ENCODE measurements at regions not wholly inside any gene's neighbourhood (a gene's known extent, or its start where the extent isn't known, plus 50 kb on each side); places are given as distances from the start of the nearest gene placed in this dataset.
"Not testable (repeated sequence)": the region's sequence is repeated elsewhere in the genome, so short reads cannot be mapped to it uniquely, and the experiment has no call there.

GRCh38 chr2:16999347-17000183 is 333.9 kb upstream of the CYRIA start:
- ATAC-seq = no peak
- H3K4me1 Mint-ChIP-seq = no peaks in the 10 kb centered on the region
- no peaks in the 10 kb centered on the region for H3K36me3 ChIP-seq (ENCODE audit: control insufficient read depth in 2 of 3, insufficient read depth in 3 of 3, low read length in 3 of 3)

GRCh38 chr2:16978301-16978700 is 312.7 kb upstream of the CYRIA start:
- Mint-ChIP-seq H3K27ac (no peak overlapping the region), H3K36me3 (no peaks in the 10 kb centered on the region), H3K9me3 (peaks cover 0 to 10% (median 0%) of the 10 kb centered on the region in 11 donors), H3K27me3 (no peaks in the 10 kb centered on the region), H3K4me1 (no peaks in the 10 kb centered on the region), H3K4me3 (no peak overlapping the region)
- ChIA-PET POLR2A (no interaction called here), CTCF (no interaction called here)
- DNase-seq (no peak), ATAC-seq (no peak)
- Histone ChIP-seq H3K4me1 (ENCODE audit: control insufficient read depth in 2 of 2, insufficient read depth in 2 of 2, low read length in 2 of 2) (no peaks in the 10 kb centered on the region), H3K9me3 (ENCODE audit: control insufficient read depth in 2 of 3, low read length in 3 of 3) (no peaks in the 10 kb centered on the region), H3K27me3 (ENCODE audit: control insufficient read depth in 2 of 2, insufficient read depth in 2 of 2, low read length in 2 of 2) (no peaks in the 10 kb centered on the region), H3K4me3 (ENCODE audit: low read length) (no peak overlapping the region), H3K27ac (ENCODE audit: low read depth, low read length) (no peak overlapping the region), H3K36me3 (ENCODE audit: control insufficient read depth in 2 of 3, insufficient read depth in 3 of 3, low read length in 3 of 3) (no peaks in the 10 kb centered on the region)
- intact Hi-C loops (cut with micrococcal nuclease) = no loop called here

More at GRCh38 chr2:16999347-17000183, 333.9 kb upstream of the CYRIA start:
- Mint-ChIP-seq H3K9me3 (peaks cover 0 to 34% (median 10%) of the 10 kb centered on the region in 11 donors), H3K27ac (no peak overlapping the region), H3K36me3 (no peaks in the 10 kb centered on the region), H3K4me3 (no peak overlapping the region), H3K27me3 (no peaks in the 10 kb centered on the region)
- Histone ChIP-seq H3K27ac (ENCODE audit: low read depth, low read length) (no peak overlapping the region), H3K4me3 (ENCODE audit: low read length) (no peak overlapping the region), H3K27me3 (ENCODE audit: control insufficient read depth in 2 of 2, insufficient read depth in 2 of 2, low read length in 2 of 2) (no peaks in the 10 kb centered on the region), H3K9me3 (ENCODE audit: control insufficient read depth in 2 of 3, low read length in 3 of 3) (no peaks in the 10 kb centered on the region), H3K4me1 (ENCODE audit: control insufficient read depth in 2 of 2, insufficient read depth in 2 of 2, low read length in 2 of 2) (no peaks in the 10 kb centered on the region)
- ChIA-PET CTCF (no interaction called here), POLR2A (no interaction called here)
- DNase-seq = no peak
- intact Hi-C loops (cut with micrococcal nuclease) = no loop called here

- Histone ChIP-seq H3K27ac (ENCODE audit: low read depth, low read length) (no peak overlapping the region), H3K27me3 (ENCODE audit: control insufficient read depth in 2 of 2, insufficient read depth in 2 of 2, low read length in 2 of 2) (no peaks in the 10 kb centered on the region), H3K4me1 (ENCODE audit: control insufficient read depth in 2 of 2, insufficient read depth in 2 of 2, low read length in 2 of 2) (no peaks in the 10 kb centered on the region), H3K36me3 (ENCODE audit: control insufficient read depth in 2 of 3, insufficient read depth in 3 of 3, low read length in 3 of 3) (no peaks in the 10 kb centered on the region), H3K4me3 (ENCODE audit: low read length) (no peak overlapping the region), H3K9me3 (ENCODE audit: control insufficient read depth in 2 of 3, low read length in 3 of 3) (no peaks in the 10 kb centered on the region)
- DNase-seq (no peak), ATAC-seq (no peak)
- Mint-ChIP-seq H3K4me3 (no peak overlapping the region), H3K4me1 (no peaks in the 10 kb centered on the region), H3K9me3 (peaks cover 0 to 16% (median 4%) of the 10 kb centered on the region in 11 donors), H3K36me3 (no peaks in the 10 kb centered on the region), H3K27ac (no peak overlapping the region), H3K27me3 (no peaks in the 10 kb centered on the region)
- intact Hi-C loops (cut with micrococcal nuclease) = no loop called here
- ChIA-PET CTCF (no interaction called here), POLR2A (no interaction called here)
These were observed 309.1 kb upstream of the CYRIA start for GRCh38 chr2:16974688-16975087.

DNA sequence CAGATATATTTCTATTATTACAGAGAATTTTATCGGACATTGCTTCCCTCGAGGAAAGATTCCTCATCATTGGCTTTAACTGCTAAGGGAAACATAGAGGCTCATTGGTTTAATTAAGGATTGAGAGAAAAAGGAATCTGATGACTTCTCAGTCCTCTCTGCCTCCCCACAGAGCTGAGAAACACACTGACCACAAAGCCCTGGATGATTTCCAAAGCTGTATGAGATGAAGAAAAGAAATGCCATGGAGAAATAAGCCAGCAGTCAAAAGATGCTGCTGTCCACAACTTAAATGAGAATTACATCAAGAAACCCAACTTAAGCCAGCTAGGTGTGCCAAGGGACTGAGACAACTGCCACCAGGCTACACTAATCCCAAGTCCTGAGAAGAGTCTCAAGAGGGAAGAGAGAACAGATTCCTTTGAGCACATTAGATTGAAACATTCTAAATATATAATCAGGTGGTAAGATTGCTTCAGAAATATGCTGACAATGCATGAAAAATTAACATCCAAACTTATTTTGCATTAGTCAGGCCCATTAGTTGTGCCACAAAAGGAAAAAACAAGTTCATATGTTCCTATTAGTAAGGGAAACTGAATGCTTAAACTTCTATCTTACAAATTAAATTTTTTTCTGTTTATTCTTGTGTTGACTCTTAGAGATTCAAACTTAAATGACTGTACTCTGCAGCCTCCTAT is 308.1 kb upstream of the CYRIA start:
- Mint-ChIP-seq H3K4me3 (no peak overlapping the region), H3K9me3 (peaks cover 0 to 16% (median 4%) of the 10 kb centered on the region in 11 donors), H3K36me3 (no peaks in the 10 kb centered on the region), H3K27ac (no peak overlapping the region), H3K27me3 (no peaks in the 10 kb centered on the region), H3K4me1 (no peaks in the 10 kb centered on the region)
- Histone ChIP-seq H3K27ac (ENCODE audit: low read depth, low read length) (no peak overlapping the region), H3K4me3 (ENCODE audit: low read length) (no peak overlapping the region), H3K9me3 (ENCODE audit: control insufficient read depth in 2 of 3, low read length in 3 of 3) (no peaks in the 10 kb centered on the region), H3K27me3 (ENCODE audit: control insufficient read depth in 2 of 2, insufficient read depth in 2 of 2, low read length in 2 of 2) (no peaks in the 10 kb centered on the region), H3K4me1 (ENCODE audit: control insufficient read depth in 2 of 2, insufficient read depth in 2 of 2, low read length in 2 of 2) (no peaks in the 10 kb centered on the region), H3K36me3 (ENCODE audit: control insufficient read depth in 2 of 3, insufficient read depth in 3 of 3, low read length in 3 of 3) (no peaks in the 10 kb centered on the region)
- intact Hi-C loops (cut with micrococcal nuclease) = no loop called here
- ChIA-PET CTCF (no interaction called here), POLR2A (no interaction called here)
- DNase-seq (no peak), ATAC-seq (no peak)

- Histone ChIP-seq H3K27me3 (ENCODE audit: control insufficient read depth in 2 of 2, insufficient read depth in 2 of 2, low read length in 2 of 2) (no peaks in the 10 kb centered on the region), H3K4me1 (ENCODE audit: control insufficient read depth in 2 of 2, insufficient read depth in 2 of 2, low read length in 2 of 2) (no peaks in the 10 kb centered on the region), H3K27ac (ENCODE audit: low read depth, low read length) (no peak overlapping the region), H3K36me3 (ENCODE audit: control insufficient read depth in 2 of 3, insufficient read depth in 3 of 3, low read length in 3 of 3) (no peaks in the 10 kb centered on the region), H3K9me3 (ENCODE audit: control insufficient read depth in 2 of 3, low read length in 3 of 3) (no peaks in the 10 kb centered on the region), H3K4me3 (ENCODE audit: low read length) (no peak overlapping the region)
- ChIA-PET CTCF (no interaction called here), POLR2A (no interaction called here)
- Mint-ChIP-seq H3K9me3 (peaks cover 0 to 11% (median 3%) of the 10 kb centered on the region in 11 donors), H3K4me3 (no peak overlapping the region), H3K27me3 (no peaks in the 10 kb centered on the region), H3K4me1 (no peaks in the 10 kb centered on the region), H3K27ac (no peak overlapping the region), H3K36me3 (no peaks in the 10 kb centered on the region)
- ATAC-seq (no peak), DNase-seq (no peak)
- intact Hi-C loops (cut with micrococcal nuclease) = no loop called here
These were observed 306.6 kb upstream of the CYRIA start for GRCh38 chr2:16972276-16972675.

DNA sequence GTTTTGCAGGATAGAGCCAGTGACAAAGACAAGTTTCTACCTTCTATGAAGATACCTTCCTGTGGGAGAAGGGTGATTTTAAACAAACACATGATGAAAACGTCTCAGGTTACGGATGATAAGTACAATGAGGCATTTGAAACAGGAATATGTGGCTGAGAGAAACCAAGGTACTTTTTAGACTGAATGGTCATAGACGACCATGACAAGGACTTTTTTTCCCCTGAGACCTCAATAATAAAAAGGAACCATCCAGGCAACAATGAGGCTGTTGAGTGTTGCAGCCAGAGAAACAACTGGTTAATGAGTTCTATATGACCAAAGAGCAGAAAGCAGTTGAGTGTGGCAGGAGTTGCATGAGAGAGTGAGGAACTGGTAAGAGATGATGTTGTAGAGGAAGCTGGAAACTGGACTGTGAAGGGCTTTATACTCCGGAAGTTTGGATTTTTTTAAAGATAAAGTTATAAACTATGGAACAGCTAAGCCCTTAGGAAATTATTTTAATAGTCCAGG is 306.1 kb upstream of the CYRIA start:
- DNase-seq (no peak), ATAC-seq (no peak)
- POLR2A ChIA-PET = no interaction called here
- Histone ChIP-seq H3K4me3 (ENCODE audit: low read length) (no peak overlapping the region), H3K27ac (ENCODE audit: low read depth, low read length) (no peak overlapping the region), H3K4me1 (ENCODE audit: control insufficient read depth in 2 of 2, insufficient read depth in 2 of 2, low read length in 2 of 2) (no peaks in the 10 kb centered on the region), H3K36me3 (ENCODE audit: control insufficient read depth in 2 of 3, insufficient read depth in 3 of 3, low read length in 3 of 3) (no peaks in the 10 kb centered on the region), H3K9me3 (ENCODE audit: control insufficient read depth in 2 of 3, low read length in 3 of 3) (no peaks in the 10 kb centered on the region), H3K27me3 (ENCODE audit: control insufficient read depth in 2 of 2, insufficient read depth in 2 of 2, low read length in 2 of 2) (no peaks in the 10 kb centered on the region)
- H3K36me3 Mint-ChIP-seq = no peaks in the 10 kb centered on the region
- no peak overlapping the region for H3K27ac Mint-ChIP-seq
- intact Hi-C loops (cut with micrococcal nuclease) = no loop called here
- H3K9me3 Mint-ChIP-seq = peaks cover 0 to 11% (median 2%) of the 10 kb centered on the region in 11 donors
- H3K27me3 Mint-ChIP-seq = no peaks in the 10 kb centered on the region
- no peaks in the 10 kb centered on the region for H3K4me1 Mint-ChIP-seq
- H3K4me3 Mint-ChIP-seq = no peak overlapping the region
- CTCF ChIA-PET = no interaction called here

DNA sequence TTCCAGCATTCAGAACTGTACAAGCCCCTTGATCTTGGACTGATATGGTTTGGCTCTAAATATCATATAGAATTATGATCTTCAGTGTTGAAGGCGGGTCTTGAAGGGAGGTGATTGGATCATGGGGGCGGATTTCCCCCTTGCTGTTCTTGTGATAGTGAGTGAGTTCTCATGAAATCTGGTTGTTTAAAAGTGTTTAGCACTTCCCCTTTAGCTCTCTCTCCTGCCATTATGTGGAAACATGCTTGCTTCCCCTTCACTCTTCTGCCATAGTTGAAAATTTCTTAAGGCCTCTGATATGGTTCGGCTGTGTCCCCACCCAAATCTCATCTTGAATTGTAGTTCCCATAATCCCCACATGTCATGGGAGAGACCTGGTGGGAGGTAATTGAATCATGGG is 305.3 kb upstream of the CYRIA start:
- H3K27me3 ChIP-seq (ENCODE audit: control insufficient read depth in 2 of 2, insufficient read depth in 2 of 2, low read length in 2 of 2); H3K4me1 Mint-ChIP-seq; H3K27ac Mint-ChIP-seq; H3K36me3 Mint-ChIP-seq; H3K27me3 Mint-ChIP-seq; DNase-seq; H3K36me3 ChIP-seq (ENCODE audit: control insufficient read depth in 2 of 3, insufficient read depth in 3 of 3, low read length in 3 of 3); CTCF ChIA-PET; ATAC-seq; H3K4me3 Mint-ChIP-seq; H3K4me3 ChIP-seq (ENCODE audit: low read length); intact Hi-C loops (cut with micrococcal nuclease); H3K4me1 ChIP-seq (ENCODE audit: control insufficient read depth in 2 of 2, insufficient read depth in 2 of 2, low read length in 2 of 2); H3K27ac ChIP-seq (ENCODE audit: low read depth, low read length); H3K9me3 ChIP-seq (ENCODE audit: control insufficient read depth in 2 of 3, low read length in 3 of 3); POLR2A ChIA-PET: not testable (repeated sequence)
- peaks cover 0 to 11% (median 2%) of the 10 kb centered on the region in 11 donors for H3K9me3 Mint-ChIP-seq

Measured in naive thymus-derived CD4-positive, alpha-beta T cell (primary cell).